DND-41 (cell line): ENCODE measurements at regions not wholly inside any gene's neighbourhood (a gene's known extent, or its start where the extent isn't known, plus 50 kb on each side); places are given as distances from the start of the nearest gene placed in this dataset.

ENCODE experiments used
- CTCF ChIP-seq: IDR thresholded peaks from 2 replicates; pipeline ENCODE4 v1.5.1; 2012; ENCODE audit warnings: borderline replicate concordance, low read length, moderate library complexity, mild to moderate bottlenecking; ENCODE audit not compliant: poor library complexity, severe bottlenecking; ENCODE audit errors: extremely low read depth
- EZH2 ChIP-seq: IDR thresholded peaks from 3 replicates; pipeline ENCODE4 v1.6.1; 2012; ENCODE audit warnings: borderline replicate concordance, low read depth, mild to moderate bottlenecking, moderate library complexity, low read length, inconsistent platforms; ENCODE audit not compliant: severe bottlenecking

GRCh38 chr6:40779409-40779808 lies 192.2 kb upstream of the LRFN2 start:
- TF ChIP-seq CTCF, result no peak
- TF ChIP-seq EZH2, result no peak
